Esophagus (tissue), 2 donors: ENCODE measurements at regions not wholly inside any gene's neighbourhood (a gene's known extent, or its start where the extent isn't known, plus 50 kb on each side); places are given as distances from the start of the nearest gene placed in this dataset.

Experiments used
- H3K27ac ChIP-seq, 2 donors: one replicate each; pipeline ENCODE4 v1.5.1; 2013; ENCODE audit warnings: low read depth in 2 of 2, mild to moderate bottlenecking in 2 of 2, inconsistent platforms in 1 of 2, low read length in 1 of 2, moderate library complexity in 1 of 2
- H3K27me3 ChIP-seq, 2 donors: one replicate each; pipeline ENCODE4 v1.6.1; 2013; ENCODE audit warnings: low read length in 2 of 2, control low read depth in 1 of 2, mild to moderate bottlenecking in 1 of 2; ENCODE audit not compliant: insufficient read depth in 2 of 2, control insufficient read depth in 1 of 2
- H3K36me3 ChIP-seq, 2 donors: one replicate each; pipeline ENCODE4 v1.6.1; 2013; ENCODE audit warnings: low read length in 1 of 2; ENCODE audit not compliant: control insufficient read depth in 2 of 2, insufficient read depth in 2 of 2
- H3K4me1 ChIP-seq, 2 donors: one replicate each; pipeline ENCODE4 v1.6.1; 2013; ENCODE audit warnings: low read length in 1 of 2; ENCODE audit not compliant: control insufficient read depth in 2 of 2, insufficient read depth in 2 of 2
- H3K4me3 ChIP-seq, 2 donors: one replicate each; pipeline ENCODE4 v1.5.1; 2013; ENCODE audit warnings: low read length in 2 of 2, mild to moderate bottlenecking in 2 of 2, low read depth in 1 of 2, moderate library complexity in 1 of 2
- H3K9me3 ChIP-seq, 2 donors: one replicate each; pipeline ENCODE4 v1.6.1; 2013; ENCODE audit warnings: mild to moderate bottlenecking in 2 of 2, low read depth in 1 of 2, low read length in 1 of 2, moderate library complexity in 1 of 2; ENCODE audit not compliant: control insufficient read depth in 2 of 2, insufficient read depth in 1 of 2
- WGBS, 2 donors: extraction: QIAGEN DNeasy Blood & Tissue Kit; methylation state at CpG; one replicate each; pipeline ENCODE4 v1.1.7; 2013; 5-methylcytosine and 5-hydroxymethylcytosine counted together
- donor health status: healthy with polysubstance abuse.
- donor health status: Bipolar disorder and iron deficiency.

GRCh38 chr2:19300961-19301360 lies 57.5 kb downstream of the OSR1 start:
- WGBS, 2 donors = 79 to 82% methylated on average over 2 of the region's 2 CpGs
- no peaks in the 10 kb centered on the region for H3K36me3 ChIP-seq

GRCh38 chr2:19299522-19299921 lies 58.9 kb downstream of the OSR1 start:
- Histone ChIP-seq H3K36me3 (no peaks in the 10 kb centered on the region), H3K27ac (no peak overlapping the region)

More at GRCh38 chr2:19300961-19301360, 57.5 kb downstream of the OSR1 start:
- Histone ChIP-seq H3K27me3 (no peaks in the 10 kb centered on the region), H3K9me3 (no peaks in the 10 kb centered on the region), H3K27ac (no peak overlapping the region), H3K4me3 (no peak overlapping the region), H3K4me1 (no peaks in the 10 kb centered on the region)

GRCh38 chr2:19299032-19299431 lies 59.4 kb downstream of the OSR1 start:
- no peaks in the 10 kb centered on the region for H3K4me1 ChIP-seq
- WGBS, 2 donors = 40 to 53% methylated on average over 7 of the region's 7 CpGs

More at GRCh38 chr2:19299522-19299921, 58.9 kb downstream of the OSR1 start:
- H3K4me1 ChIP-seq = no peaks in the 10 kb centered on the region
- H3K9me3 ChIP-seq = no peaks in the 10 kb centered on the region
- no peaks in the 10 kb centered on the region for H3K27me3 ChIP-seq
- H3K4me3 ChIP-seq = no peak overlapping the region

GRCh38 chr2:19297716-19298115 lies 60.7 kb downstream of the OSR1 start:
- no peaks in the 10 kb centered on the region for H3K9me3 ChIP-seq
- H3K36me3 ChIP-seq = no peaks in the 10 kb centered on the region
- no peaks in the 10 kb centered on the region for H3K4me1 ChIP-seq
- no peaks in the 10 kb centered on the region for H3K27me3 ChIP-seq
- H3K27ac ChIP-seq = no peak overlapping the region
- no peak overlapping the region for H3K4me3 ChIP-seq
- 87% methylated on average over 7 of the region's 7 CpGs for WGBS, 2 donors

More at GRCh38 chr2:19299032-19299431, 59.4 kb downstream of the OSR1 start:
- Histone ChIP-seq H3K36me3 (no peaks in the 10 kb centered on the region), H3K27ac (no peak overlapping the region), H3K27me3 (no peaks in the 10 kb centered on the region), H3K4me3 (no peak overlapping the region), H3K9me3 (no peaks in the 10 kb centered on the region)

- Histone ChIP-seq H3K4me1 (no peaks in the 10 kb centered on the region), H3K27me3 (no peaks in the 10 kb centered on the region), H3K27ac (no peak overlapping the region), H3K4me3 (no peak overlapping the region), H3K36me3 (no peaks in the 10 kb centered on the region), H3K9me3 (no peaks in the 10 kb centered on the region)
- 92 to 98% methylated on average over 3 of the region's 3 CpGs for WGBS, 2 donors
Observed at GRCh38 chr2:19295998-19296502, 62.4 kb downstream of the OSR1 start.

- 74 to 75% methylated on average over 5 of the region's 5 CpGs for whole genome bisulfite sequencing, 2 donors
- no peaks in the 10 kb centered on the region for H3K4me1 ChIP-seq
- no peak overlapping the region for H3K4me3 ChIP-seq
Observed at GRCh38 chr2:19292007-19292406, 66.4 kb downstream of the OSR1 start.

GRCh38 chr2:19288291-19288690 lies 70.1 kb downstream of the OSR1 start:
- Histone ChIP-seq H3K4me3 (no peak overlapping the region), H3K27me3 (no peaks in the 10 kb centered on the region), H3K9me3 (no peaks in the 10 kb centered on the region), H3K4me1 (no peaks in the 10 kb centered on the region), H3K36me3 (no peaks in the 10 kb centered on the region), H3K27ac (no peak overlapping the region)
- WGBS, 2 donors = 25 to 36% methylated on average over 2 of the region's 2 CpGs

More at GRCh38 chr2:19292007-19292406, 66.4 kb downstream of the OSR1 start:
- no peaks in the 10 kb centered on the region for H3K36me3 ChIP-seq
- no peaks in the 10 kb centered on the region for H3K27me3 ChIP-seq
- H3K27ac ChIP-seq = no peak overlapping the region
- H3K9me3 ChIP-seq = no peaks in the 10 kb centered on the region

- no peak overlapping the region for H3K27ac ChIP-seq
- H3K4me3 ChIP-seq = no peak overlapping the region
- no peaks in the 10 kb centered on the region for H3K4me1 ChIP-seq
- WGBS, 2 donors = 81 to 85% methylated on average over 1 of the region's 1 CpG
- H3K9me3 ChIP-seq = no peaks in the 10 kb centered on the region
- H3K27me3 ChIP-seq = no peaks in the 10 kb centered on the region
- H3K36me3 ChIP-seq = no peaks in the 10 kb centered on the region
Observed at GRCh38 chr2:19287324-19287723, 71.1 kb downstream of the OSR1 start.

- Histone ChIP-seq H3K4me1 (no peaks in the 10 kb centered on the region), H3K27me3 (no peaks in the 10 kb centered on the region), H3K27ac (no peak overlapping the region), H3K4me3 (no peak overlapping the region), H3K36me3 (no peaks in the 10 kb centered on the region), H3K9me3 (no peaks in the 10 kb centered on the region)
- 91 to 93% methylated on average over 4 of the region's 4 CpGs for WGBS, 2 donors
Observed at GRCh38 chr2:19282305-19282704, 76.1 kb downstream of the OSR1 start.

- H3K36me3 ChIP-seq = no peaks in the 10 kb centered on the region
- H3K27ac ChIP-seq = no peak overlapping the region
- no peaks in the 10 kb centered on the region for H3K9me3 ChIP-seq
Observed at GRCh38 chr2:19274439-19274838, 84.0 kb downstream of the OSR1 start.

More at GRCh38 chr2:19274439-19274838, 84.0 kb downstream of the OSR1 start:
- Histone ChIP-seq H3K4me3 (no peak overlapping the region), H3K27me3 (no peaks in the 10 kb centered on the region), H3K4me1 (no peaks in the 10 kb centered on the region)
